ENCODE measurements at regions not wholly inside any gene's neighbourhood (a gene's known extent, or its start where the extent isn't known, plus 50 kb on each side); places are given as distances from the start of the nearest gene placed in this dataset.

GRCh38 chr20:10906834-10907233, 233.0 kb upstream of the JAG1 start:
- no peak for TF ChIP-seq PAX5 (IDR thresholded peaks at IDR 0.05; ENCODE audit: insufficient read depth, low read length, severe bottlenecking)
- no peak for TF ChIP-seq POLR2A (IDR thresholded peaks at IDR 0.05; ENCODE audit: low read depth, low read length)
- no peak for TF ChIP-seq SPI1 (IDR thresholded peaks at IDR 0.05; ENCODE audit: low read depth, low read length)
- no peak for TF ChIP-seq TAF1 (IDR thresholded peaks at IDR 0.05; ENCODE audit: low read depth, low read length)
